ENCODE measurements at regions not wholly inside any gene's neighbourhood (a gene's known extent, or its start where the extent isn't known, plus 50 kb on each side); places are given as distances from the start of the nearest gene placed in this dataset.

DNA sequence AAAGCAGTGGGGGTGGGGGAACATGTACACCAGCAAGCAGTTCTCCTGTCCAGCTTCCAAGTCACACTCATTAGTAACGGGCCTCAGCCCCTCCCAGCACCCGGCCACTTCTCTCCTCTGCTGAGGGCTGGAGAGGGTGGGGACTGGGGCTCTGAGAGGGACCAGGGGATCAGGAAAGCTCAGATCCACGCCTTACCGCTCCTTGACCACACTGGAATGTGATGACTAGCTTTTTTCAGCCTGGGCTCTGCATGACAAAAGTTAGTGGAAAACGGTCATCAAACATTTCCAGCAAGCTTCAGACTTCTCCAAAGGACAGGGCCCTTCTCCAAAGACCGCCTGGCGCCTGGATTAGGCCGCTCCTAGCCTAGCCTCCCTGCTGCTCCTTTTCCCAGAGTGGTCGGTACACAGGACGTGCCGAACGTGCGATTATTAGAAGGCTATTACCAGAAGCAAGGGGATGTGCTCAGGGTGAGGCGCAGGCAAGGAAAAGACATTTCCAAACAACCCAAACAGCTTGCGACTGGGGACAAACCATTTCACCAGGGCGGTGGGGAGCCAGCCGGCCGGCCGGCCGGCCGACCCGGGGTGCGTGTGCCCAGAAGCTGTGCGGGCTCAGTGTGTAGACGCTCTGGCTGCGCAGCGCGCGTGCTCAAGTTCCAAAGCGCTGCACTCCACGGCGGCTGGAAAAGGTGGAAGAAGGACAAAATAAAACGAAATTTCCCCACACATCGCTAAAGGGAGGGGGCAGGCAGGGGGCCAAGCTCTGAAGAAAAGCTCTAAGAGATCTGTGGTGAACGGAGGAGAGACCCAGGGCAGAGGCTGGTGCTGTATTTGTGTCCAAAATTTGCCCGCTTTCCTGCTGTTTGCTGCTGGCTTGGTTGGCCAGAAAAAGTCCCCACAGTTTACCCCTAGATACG lies 51.0 kb upstream of the SSR3 start:
- in situ Hi-C loops (cut with MboI; ENCODE audit: low pct_unique_long_range_greater_than_20kb in 2 of 9, low sequenced_read_pairs in 9 of 9, unreplicated experiment in 9 of 9), result no loop called here

DNA sequence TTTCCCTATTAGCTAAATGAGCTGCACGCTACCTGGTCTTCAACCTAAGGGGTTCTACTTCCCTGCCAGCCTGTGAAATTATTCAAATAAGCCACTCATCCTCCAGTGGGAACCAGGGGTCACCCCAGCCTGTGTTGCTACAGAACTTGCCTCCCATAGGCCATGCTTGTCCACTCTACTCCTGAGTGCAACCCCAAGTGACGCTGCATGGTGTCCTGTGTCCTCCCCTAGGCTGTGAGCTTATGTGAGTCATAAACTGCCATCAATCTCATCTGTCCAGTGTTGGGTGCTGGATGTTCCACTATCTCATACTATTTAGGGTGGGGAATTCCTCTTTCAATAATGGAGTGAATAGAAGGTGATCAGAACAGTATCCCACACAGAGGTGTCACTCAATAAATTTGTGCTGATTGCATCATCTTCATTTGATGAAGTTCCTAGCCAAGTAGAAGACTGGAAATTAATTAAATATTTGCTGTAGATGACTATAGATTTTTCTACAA lies 49.8 kb upstream of the SSR3 start:
- Histone ChIP-seq H3K27ac (no peak overlapping the region), H3K4me1 (replicated peaks in 1 of 2) (peaks cover 17 to 20% of the 10 kb centered on the region in 2 donors), H3K4me3 (no peak overlapping the region)
- in situ Hi-C loops (cut with MboI; ENCODE audit: low pct_unique_long_range_greater_than_20kb in 2 of 9, low sequenced_read_pairs in 9 of 9, unreplicated experiment in 9 of 9), result no loop called here
- WGBS, 10 experiments, result 100% methylated on average over 1 to 2 of the region's 2 CpGs; no CpG with 5 or more reads in 4 of the 10 experiments
- ATAC-seq (replicated peaks in 6 of 8), result peak in 5 of 8 experiments; percentile 66 to 80 (median 68)

More for the DNA sequence above, 51.0 kb upstream of the SSR3 start:
- Histone ChIP-seq H3K4me3 (peak overlapping the region; percentile 10 to 25 (median 19)), H3K4me1 (replicated peaks in 1 of 2) (peaks cover 14 to 17% of the 10 kb centered on the region in 2 donors), H3K27ac (peak overlapping the region; percentile 24 to 72)
- 0 to 27% (median 9%) methylated on average over 2 to 27 of the region's 37 CpGs; no CpG with 5 or more reads in 1 of the 10 experiments for WGBS, 10 experiments
- peak; percentile 80 to 93 (median 90) for ATAC-seq (replicated peaks in 6 of 8)

Data from motor neuron (in vitro differentiated cells).